ENCODE measurements at regions not wholly inside any gene's neighbourhood (a gene's known extent, or its start where the extent isn't known, plus 50 kb on each side); places are given as distances from the start of the nearest gene placed in this dataset.

DNA sequence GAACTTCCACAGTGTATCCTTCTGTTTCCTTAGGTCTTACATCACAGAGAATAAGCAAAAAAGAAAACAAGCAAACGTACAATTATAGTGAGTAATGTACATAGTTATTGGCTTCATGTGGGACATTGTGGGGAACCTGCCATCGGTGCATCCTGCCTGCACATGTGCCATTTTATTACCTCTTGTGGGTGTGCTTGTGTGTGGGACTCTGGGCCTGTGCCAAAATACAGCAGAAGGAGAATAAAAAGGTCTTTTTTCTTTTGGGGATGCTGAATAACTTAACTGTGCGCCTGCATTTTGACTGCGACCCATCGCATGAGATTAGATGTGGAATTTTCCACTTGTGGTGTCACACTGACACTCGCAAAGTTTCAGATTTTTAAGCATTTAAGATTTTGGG, 169.6 kb upstream of the DCBLD2 start:
- DNase-seq, result no peak

DNA sequence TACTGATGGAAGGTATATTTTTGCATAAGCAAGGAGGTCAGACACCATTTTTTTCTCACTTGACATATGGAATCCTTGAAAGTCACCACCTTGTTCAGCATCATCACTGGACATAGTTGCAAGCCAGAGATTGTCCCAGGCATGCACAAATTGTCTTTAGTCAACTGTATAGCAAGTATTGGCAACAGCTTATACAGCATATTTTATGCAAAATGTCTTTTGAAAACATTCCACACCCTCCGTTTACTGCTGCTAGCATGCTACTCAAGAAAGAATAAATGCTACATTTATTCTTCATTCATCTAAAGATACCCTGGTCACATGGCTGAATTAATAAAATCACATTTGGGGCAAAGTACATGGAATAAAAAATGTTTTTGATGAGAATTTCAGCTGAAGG, 168.5 kb upstream of the DCBLD2 start:
- DNase-seq, result no peak

DNA sequence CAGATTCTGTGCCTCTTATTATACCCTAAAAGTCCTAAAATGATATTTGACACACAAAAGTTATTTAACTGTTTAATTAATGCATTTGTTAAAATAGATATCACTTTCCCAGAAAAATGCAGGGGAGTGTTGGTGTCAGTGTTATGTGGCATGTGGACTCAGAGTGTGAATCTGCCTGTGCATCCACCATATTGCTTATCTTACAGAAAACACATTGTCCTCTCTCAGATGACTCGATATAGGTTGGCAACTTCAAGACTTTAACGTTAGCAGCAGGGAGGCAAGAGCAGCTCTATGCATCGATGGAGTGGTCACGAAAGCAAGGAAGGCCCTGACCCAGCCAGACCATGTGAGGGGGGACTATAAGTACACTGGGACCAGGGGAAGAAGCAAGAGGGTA, 165.4 kb upstream of the DCBLD2 start:
- no peak for DNase-seq

DNA sequence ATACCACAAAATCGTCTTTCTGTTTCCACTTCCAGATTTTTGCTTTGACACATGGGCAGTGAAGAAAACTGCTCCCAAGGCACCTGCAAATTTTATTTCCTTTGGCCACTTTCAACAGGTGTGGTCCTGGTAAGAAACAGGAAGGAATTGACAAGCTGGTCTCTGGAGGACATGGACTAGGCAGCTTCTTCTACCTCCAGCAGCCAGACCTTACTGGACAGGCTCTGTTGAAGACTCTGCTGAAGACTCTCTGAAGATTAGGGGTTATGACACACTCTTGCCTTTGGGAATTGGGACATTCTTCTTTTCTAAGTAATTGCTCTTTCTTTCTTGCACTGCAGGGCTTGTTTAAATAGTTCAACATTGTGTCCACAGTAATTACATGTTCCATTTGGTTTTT, 147.7 kb upstream of the DCBLD2 start:
- DNase-seq, result no peak

DNA sequence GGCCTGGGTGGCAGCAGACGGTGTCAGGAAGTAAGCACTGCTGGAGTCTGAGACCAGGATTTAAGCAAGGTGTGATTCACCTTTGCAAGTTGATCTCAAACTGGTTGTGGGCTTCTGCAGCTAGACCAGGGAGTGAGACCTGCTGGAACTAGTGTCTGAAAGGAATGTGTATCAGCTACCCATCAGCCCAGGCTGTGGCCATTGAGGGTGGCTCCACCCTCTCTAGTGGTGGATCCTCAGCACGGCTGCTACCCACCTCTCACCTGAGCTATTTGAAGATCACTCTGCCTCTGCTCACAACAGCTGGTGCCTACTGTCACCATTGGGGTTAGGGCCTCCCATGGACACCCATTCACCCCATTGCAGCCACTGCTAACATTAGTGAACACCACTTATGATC, 140.3 kb upstream of the DCBLD2 start:
- no peak for DNase-seq

DNA sequence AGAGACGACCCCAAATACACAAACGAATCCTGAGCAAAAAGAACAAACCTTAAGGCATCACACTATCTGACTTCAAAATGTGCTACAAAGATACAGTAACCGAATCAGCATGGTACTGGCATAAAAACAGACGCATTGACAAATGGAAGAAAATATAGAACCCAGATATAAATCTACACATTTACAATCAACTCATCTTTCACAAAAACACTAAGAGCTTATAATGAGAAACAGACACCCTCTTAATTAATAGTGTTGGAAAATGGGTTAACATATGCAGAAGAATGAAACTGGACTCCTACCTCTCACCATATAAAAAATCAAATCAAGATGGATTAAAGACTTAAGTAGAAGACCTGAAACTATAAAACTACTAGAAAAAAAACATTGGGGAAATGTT, 130.3 kb upstream of the DCBLD2 start:
- DNase-seq, result no peak

DNA sequence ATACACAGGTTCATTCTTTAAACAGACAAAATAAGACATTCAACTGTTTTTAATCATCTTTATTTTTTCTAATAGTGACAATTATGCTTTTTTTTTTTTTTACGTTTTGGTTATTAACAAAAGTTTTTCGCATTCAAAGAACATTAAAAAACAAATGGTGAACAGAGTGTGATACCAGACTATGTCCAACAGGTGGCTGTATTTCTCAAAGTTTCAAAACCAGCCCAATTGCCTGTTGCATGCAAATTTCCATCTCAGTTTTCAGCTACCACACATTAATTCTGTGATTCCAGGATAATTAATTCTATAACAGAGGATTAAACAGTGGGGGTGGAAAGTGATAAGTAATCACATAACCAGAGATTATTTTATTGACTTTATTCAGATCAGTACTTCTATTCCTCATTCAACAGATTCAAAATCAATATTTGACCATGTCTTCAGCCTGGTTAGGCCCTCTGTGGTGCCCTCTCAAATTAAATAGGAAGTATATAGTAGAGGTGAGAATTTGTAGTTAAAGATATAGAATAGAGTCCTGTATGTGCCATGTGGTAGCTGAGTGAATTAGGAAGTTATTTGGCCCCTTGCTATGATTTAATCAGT, 122.2 kb upstream of the DCBLD2 start:
- DNase-seq, result no peak

DNA sequence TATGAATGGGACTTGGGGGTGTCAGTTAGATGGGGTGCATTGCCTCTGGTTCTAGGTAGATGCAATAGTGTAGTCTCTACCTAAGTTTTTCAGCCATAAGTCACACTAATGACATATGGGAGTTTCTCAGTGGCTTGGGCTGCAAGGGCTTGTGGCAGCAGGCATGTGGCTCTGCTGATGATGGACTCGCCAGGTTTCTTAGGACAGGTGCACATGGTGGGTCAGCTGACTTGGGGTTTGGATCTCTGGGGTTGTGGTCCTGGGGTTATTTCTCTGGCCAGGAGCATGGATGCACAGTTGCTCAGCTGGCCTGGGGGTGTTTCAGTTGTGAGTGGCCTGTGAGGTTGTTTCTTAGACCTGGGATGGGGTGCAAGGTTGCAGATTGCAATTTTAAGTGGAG, 120.0 kb upstream of the DCBLD2 start:
- DNase-seq, result no peak

DNA sequence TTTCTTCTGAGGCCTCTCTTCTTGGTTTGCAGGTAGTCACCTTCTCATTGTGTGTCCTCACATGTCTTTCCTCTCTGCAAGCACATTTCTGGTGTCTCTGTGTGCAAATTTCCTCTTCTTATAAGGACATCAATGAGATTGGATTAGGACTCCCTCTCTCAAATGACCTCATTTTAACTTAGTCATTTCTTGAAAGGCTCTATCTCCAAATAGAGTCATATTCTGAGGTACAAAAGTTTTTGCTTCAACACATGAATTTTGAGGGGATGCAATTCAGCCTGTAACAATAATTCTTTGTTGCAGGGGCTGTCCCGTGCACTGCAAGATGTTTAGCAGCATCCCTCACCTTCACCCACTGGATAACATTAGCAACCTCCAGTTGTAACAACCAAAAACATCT, 115.0 kb upstream of the DCBLD2 start:
- no peak for DNase-seq

DNA sequence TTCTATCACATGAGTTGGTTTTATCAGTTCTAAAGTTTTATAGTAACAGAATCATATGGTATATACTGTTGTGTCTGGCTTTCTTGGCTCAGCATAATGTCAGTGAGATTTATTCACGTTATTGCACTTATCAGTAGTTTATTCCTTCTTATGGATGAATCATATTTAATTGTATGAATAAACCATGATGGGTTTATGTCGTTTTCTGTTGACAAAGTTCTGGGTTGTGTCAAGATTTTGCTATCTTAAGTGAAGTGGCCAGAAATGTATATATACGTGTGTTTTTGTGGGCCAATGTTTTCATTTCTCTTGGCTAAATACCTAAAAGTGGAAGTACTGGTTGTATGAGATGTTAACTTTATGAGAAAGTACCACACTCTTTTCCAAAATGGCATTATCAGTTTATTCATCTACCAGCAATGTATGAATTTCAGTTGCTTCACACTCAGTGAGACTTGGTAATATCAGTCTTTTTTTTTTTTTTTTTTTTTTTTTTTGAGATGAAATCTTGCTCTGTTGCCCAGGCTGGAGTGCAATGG, 112.4 kb upstream of the DCBLD2 start:
- no peak for DNase-seq

DNA sequence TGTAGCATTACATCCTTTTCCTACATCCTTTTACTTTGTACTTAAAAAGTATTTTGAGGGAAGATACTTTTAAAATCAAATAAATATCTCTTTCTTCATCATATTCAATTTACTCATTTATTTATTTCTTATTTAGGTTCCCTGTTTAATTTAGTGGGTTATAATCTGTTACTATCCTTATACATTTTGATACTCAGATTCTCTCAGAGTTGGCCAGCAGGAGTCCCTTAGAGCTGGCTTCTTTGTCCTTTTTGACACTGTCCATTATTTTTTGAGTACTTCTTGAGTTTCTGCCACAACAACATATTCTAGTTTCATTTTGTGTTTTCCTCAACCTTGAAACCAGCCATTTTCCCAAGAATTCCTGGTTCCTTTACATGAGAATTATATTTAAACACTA, 111.6 kb upstream of the DCBLD2 start:
- no peak for DNase-seq

DNA sequence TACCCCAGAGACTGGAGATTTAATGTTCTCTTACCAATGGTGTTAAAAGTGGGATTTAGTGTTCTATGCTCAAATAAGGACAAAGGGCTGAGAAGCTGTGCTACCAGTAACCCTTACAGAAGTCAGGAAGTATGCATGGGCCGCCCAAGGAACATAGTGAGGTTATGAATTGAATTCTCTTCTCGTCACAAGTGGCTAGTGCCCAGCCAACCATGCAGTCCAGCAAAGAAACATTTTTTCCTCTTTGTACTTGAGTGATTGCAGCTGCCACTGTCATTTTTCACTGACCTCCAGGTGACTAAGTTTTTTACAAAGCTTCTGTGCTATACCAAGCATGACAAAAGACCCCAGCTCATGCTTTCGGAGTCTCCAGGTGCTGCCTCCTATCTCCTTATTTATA, 110.6 kb upstream of the DCBLD2 start:
- no peak for DNase-seq

DNA sequence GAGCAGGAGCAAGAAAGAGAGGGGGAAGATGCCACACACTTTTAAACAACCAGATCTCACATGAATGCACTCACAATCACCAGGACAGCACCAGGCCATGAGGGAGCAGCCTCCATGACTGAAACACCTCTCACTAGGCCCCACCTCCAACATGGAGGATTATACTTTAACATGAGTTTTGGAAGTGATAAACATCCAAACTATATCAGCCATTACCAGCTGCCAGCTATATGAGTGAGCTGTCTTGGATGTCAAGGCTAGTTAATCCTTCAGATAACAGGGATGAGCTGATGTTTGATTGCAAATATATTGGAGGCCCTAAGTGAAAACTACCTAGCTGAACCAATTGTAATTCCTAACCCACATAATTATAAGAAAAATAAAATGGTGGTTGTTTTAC, 108.4 kb upstream of the DCBLD2 start:
- DNase-seq, result no peak

DNA sequence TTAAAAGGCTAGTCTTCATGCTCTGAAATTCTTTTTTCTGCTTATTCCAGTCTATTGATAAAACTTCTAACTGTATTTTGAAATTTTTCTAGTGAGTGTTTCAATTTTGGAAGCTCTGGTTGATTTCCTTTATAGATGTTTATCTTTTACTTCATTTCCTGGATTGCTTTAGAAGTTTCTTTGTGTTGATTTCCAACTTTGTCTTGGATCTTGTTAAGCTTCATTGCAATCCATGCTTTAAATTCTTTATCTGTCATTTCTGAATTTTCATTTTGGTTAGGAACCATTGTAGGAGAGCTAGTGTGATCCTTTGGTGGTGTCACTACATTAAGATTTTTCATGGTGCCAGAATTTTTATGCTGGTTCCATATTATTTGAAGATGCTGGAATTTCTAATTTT, 105.2 kb upstream of the DCBLD2 start:
- DNase-seq, result no peak

DNA sequence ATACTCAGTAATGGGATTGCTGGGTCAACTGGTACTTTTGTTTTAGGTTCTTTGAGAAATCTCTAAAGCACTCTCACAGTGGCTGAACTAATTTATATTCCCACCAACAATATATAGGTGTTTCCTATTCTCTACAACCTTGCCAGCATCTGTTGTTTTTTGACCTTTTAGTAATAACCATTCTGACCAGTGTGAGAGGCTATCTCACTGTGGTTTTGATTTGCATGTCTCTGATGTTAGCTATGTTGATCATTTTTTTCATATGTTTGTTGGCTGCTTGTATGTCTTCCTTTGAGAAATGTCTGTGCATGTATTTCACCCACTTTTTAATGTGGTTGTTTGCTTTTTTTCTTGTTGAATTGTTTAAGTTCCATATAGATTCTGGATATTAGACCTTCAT, 98.2 kb upstream of the DCBLD2 start:
- no peak for DNase-seq

DNA sequence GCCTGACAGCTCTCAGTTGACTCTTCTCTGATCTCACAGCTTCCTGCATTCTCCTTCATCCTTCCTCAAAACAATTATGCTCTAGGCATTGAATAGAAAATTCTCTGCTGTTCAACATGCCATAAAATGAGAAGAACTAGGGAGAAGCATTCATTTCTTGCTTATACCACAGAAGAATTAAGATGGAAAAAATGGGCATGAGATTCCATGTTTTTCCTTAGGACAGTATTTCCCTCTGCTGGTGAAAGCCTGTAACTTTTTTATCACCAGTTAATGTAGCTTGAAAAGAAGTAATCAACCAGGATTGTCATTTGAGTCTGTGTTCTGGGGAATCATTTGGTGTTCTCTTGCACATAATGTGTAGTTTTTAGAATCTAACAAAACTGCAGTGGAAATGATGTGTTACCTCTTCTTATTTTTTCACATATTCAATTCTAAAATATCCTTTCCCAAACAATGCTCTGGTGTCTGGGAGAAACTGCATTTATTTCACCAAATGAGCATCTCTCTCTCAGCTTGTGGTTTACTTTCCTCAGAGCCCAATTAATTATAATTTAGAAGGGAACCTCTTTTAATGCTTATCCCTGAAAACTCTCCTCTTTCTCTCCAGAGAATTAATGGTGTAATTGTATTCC, 92.8 kb upstream of the DCBLD2 start:
- DNase-seq, result no peak

DNA sequence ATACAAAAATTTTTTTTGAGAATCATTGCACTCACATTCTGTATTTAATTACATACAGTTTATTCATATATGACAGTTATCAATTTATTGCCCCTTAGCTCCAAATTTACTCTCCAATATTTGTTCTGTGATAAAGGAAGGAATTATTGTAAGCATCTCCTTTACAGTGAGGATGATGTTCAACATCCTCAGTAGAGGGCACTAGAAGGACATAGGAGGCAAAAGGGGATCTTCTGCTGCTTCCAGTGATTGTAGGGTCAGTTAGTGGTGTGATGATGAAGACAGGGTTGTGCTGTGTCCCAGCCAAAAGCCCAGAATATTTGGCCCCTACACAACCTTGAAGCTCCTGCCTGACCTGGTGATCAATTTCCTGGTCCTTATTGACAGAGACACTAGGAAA, 89.9 kb upstream of the DCBLD2 start:
- DNase-seq, result no peak

DNA sequence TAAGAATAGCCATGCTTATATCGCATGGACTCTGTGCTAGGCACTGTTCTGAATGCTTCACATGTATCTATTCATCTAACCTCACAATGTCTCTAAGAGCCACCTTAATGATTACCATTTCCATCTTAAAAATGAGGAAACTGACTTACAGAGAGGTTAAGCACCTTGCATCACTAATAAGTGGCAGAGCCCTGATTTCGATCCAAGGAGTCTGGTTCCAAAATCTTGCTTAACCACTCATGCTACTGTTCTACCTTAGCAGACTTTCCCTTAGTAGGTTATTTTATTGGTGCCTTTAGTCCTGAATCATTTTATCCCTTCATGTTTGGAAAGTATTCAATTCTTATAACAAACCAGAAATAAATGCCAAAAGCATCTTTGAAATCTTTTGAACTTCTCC, 89.2 kb upstream of the DCBLD2 start:
- no peak for DNase-seq

DNA sequence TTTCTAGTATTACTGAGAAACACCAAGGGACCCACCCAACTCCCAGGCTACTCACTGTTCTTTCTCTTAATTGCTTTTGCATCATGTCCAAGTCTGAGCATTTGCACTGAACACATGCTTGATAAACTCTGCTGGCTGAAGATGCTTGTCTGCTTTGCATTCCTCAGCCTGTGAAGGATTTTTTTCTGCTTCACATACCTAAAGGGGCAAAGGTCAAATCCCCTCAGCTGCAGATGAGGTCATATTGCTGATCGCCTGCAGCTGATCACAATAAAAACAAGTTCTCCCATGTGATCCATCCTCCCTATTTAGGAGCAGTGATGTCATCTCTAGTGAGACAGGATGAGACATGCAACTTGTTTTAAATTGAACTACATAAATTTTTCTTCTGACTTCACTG, 84.6 kb upstream of the DCBLD2 start:
- DNase-seq, result no peak

DNA sequence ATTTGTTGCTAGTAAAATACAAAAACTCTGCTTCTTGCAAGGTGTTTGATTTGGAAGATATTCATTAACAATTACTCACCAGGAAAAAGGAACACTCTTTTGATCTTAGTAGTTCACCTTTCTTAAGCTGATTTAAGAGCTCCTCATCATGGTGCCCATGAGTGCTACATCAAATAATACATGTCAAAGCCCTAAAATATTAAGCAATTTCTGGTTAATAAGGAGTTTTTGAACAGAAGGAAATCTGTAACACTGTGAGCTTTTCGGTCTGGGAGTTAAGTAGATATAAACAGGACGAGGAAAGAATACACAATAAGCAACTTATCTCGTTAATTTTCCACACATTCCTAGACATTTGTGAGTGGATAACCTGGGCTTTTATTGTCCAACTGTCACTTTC, 83.9 kb upstream of the DCBLD2 start:
- no peak for DNase-seq

DNA sequence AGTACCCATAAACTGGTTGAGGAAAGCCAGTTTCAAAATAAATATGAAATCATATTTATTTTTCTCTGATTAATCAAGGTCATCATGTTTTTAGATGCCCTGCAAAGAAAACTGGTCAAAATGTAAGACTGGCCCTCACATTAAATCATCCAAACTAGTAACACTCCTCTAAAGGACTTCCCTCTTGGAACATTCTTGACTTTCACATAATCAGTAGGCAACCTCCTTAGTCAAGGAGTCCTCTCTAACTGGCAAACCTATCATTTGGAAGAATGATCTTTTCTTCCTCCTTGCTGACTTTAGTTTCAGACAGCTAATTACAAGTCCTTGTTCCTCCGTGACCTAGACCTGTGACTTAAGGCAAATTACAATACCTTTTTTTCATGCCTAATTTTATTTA, 82.5 kb upstream of the DCBLD2 start:
- no peak for DNase-seq

DNA sequence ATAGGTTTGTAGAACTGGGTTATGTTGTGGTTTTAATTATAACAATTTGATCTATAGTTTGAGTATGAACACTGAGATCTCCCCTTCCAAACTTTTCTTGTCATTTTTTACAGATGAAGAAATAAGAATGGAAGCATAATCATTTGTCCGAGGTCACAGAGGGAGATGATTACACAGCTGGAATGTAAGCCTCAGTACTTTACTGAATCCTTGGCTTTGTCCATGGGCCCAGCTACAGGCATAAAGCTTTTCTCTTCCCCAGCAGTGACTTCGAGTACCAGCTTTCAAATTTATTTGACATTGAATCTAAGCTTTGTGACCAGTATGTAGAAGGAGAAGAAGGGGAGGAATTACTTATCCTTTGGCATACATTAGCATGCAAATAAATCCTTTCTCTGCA, 80.9 kb upstream of the DCBLD2 start:
- DNase-seq, result no peak

DNA sequence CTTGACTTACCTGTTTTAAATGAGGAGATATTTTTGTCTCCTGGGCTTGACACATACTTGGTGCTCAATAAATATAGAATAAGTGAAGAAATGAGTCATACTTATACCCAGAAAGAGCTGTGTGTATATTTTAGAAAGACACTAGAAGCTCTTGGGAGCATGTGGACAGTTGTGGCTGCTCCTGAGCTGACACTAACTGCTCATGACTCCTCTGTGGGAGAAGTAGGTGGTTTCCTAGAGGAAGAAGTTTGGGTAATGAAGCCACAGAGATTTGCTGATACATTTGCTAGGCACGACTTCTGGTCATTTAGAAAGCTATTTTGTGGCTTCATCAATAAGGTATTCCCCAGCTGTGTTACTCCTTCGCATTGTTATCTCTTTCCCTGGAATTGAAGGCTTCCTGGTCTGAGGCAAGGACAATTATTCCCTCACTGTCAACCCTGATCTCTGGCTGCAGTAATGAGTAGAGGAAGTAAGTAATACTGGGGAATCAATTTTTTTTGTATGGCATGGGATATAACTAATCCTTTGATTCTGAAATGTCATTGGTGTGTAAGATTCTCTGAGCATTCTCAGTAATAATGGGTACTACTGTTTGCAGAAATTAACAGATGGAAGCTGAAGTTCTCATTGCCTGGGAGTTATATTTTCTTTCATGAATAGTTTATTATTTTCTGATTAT, 79.6 kb upstream of the DCBLD2 start:
- DNase-seq, result peak; percentile 2

DNA sequence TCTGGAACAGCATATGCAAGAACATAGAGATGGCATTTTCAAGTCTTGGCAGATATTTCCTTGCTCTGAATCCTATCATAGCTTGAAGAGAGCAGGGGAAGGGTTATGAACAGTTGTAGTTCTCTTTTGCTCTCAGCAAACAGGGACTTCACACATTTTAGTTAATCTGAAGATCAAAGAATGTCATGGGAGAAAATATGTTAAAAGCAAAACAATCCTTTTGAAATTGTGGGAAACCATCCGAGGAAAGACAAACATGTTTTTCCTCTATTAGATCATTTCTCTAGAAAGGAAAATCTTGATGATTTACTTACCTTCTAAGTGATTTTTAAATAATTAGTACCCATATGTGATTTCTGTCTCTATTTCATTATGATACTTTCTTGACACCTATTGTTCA, 77.8 kb upstream of the DCBLD2 start:
- no peak for DNase-seq
